ENCODE measurements at regions not wholly inside any gene's neighbourhood (a gene's known extent, or its start where the extent isn't known, plus 50 kb on each side); places are given as distances from the start of the nearest gene placed in this dataset.

- DNase-seq (ENCODE audit: low read depth) = no peak
Measured at GRCh38 chr21:43364261-43364510, 62.7 kb downstream of the SIK1 start.

DNA sequence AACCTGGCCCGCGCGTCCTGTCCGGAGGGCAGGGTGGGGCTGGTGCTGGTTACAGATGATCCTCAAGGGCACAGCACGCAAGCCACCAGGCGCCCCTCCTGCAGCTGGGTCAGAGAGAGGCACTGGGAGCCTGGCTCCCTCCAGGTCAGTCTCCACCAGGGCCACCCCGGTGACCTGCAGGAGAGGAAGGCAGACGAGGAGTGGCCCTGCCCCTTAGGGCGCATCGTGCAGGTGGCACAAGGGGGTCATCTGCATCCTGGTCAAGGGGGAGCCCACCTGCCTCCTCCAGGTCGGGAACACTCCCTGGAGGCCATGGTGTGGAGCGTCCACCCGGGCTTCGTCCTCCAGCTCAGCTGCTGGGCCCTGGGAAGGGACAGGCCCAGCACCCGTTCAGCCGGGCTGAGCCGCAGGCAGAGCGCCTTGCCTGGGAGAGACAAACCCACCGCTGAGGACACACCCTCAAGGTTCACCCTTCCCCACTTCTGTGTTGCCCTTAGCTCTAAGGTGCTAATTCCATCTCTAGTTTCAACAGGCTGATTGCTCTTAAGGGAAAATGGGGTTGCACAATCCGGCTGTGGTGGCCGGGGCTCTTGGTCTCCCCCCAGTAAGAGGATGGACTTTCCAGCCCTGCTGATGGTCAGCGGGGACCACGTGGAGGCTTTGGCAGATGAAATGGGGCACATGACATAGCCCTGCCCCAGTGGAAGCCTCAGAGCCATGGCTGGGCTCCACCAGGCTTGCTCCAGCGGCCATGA, 63.2 kb downstream of the SIK1 start:
- DNase-seq (ENCODE audit: low read depth) = no peak

DNA sequence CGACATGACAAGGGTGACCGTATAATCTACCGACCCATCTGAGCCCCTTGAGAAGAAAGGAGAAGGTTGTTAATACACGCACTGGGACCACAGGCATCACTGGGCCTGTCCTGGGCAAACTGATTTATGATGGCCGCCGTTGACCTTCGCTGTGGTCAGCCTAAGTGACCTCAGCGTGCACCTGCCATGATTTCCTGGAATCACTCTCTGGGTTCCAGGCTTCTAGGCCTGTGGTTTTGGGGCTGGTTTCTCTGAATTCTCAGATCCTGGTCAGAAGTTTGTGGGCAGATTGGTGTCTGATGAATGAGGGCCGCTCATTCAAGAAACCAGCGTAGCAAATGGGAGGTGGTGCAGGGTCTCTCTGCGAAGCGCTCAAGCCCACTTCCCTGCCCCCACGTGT, 64.0 kb downstream of the SIK1 start:
- no peak for DNase-seq (ENCODE audit: low read depth)

DNA sequence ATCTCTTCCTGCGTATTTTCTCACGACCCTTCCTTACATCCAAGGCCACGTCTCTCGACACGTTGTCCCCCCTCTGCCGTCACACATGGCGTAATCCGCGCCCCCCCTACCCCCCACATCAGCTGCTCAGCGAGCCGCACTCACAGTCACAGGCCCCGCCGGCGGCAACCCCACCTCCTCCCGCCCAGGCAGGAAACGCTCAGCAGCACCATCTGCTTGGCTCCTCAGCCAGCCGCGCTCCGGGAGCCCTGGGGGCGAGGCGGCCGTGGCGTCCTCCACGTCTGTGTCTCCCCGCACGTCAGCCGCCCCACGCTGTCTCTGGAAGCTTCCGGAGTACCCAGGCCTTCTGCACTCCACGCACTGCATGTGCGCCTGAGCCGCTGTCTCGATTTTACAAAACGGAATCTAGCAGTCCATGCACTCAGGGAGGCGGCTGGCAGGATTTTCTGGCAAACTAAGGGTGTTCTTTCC, 64.6 kb downstream of the SIK1 start:
- peak; percentile 66 for DNase-seq (ENCODE audit: low read depth)

GRCh38 chr21:43361493-43362296, 65.2 kb downstream of the SIK1 start:
- peak; percentile 16 for DNase-seq (ENCODE audit: low read depth)

GRCh38 chr21:43361127-43361492, 65.8 kb downstream of the SIK1 start:
- DNase-seq (ENCODE audit: low read depth) = no peak

DNA sequence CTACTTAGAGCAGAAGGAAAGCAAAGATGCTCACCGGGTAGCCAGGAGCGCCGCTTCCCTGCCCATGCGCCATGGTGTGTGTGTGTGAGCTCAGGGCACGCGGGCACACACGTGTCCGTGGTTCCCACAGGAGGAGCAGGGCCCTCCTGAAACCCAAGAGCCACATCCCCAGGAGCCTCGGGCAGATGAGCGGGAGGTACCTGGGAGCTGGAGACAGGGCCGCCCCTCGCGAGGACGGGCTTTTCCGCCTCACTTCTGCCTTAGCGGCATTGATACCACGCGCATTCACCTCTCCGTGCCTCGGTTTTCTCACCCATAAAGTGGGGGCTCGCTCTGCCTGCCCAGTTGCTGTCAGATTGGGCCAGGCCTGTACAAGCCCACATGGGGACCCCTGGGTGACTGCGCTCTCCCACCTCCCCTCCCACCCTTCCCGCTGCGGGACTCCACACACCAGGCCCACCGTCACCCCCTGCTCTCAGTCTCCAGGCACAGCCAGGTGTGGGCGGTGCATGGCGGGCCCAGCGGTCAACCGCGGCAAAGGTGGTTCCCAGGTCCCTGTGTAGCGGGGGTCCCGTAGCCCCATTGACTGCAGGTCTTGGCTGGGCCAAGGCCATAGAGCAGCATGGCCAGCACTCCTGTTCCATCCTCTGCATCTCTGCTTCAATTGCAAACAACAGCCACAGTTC, 66.3 kb downstream of the SIK1 start:
- DNase-seq (ENCODE audit: low read depth) = no peak

DNA sequence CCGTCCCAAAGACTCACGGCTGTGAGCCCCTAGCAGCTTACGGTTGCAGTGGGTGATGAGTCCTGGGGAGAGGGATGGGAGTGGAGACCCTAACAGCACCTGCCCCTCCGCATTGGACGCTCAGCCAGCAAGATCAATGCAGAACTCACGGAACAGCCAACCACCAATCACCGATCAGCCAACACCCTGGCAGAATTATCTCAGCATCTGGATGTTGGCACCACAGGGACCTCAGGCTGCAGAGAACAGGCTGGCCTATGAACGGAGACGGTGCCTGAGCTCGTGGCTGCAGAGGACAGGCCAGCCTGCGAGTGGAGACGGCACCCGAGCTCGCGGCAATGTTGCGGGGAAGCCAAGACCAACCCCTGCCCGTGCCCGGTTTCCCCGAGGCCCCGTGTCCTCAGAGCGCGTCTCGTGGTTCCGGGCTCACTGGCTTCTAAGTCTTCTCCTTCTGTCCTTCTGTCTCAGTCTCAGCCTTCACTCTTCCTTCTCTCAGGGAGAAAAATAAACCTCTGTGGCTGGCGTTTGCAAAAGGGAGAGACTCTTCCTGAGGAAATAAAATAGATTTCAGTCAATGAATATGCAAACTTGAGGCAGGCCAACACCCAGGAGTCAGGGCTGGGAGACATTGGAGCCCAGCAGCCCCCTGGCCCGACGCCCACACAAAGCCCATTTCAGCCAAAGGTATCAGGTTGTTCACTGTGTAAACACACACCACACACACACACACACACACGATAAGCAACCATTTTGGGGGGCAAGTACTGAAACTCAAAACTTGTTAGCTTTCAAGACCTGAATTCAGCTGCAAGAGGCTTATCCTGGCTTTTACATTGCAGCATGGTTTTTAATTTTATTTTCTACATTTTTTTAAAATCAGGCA, 67.8 kb downstream of the SIK1 start:
- DNase-seq (ENCODE audit: low read depth) = no peak

- no peak for DNase-seq (ENCODE audit: low read depth)
Measured at GRCh38 chr21:43357715-43358430, 69.1 kb downstream of the SIK1 start.

DNA sequence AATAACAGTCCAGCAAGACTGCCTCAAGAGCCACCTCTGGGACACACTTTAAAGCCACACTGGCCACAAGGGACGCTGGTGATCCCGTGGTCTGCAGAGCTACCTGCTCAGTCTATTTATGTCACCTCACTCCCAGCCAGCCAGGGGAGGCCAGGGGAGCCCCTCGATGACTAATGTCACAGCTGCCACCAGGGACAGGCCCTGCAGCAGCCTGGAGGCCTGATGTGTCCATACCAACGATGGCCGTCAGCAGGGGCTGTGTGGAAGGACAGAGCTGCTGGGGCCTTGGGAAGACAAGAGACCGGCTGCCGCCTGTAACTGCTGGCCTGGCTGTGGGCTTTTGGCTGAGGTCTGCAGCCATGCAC, 71.0 kb downstream of the SIK1 start:
- DNase-seq (ENCODE audit: low read depth) = no peak

GRCh38 chr21:43355266-43355924, 71.5 kb downstream of the SIK1 start:
- DNase-seq (ENCODE audit: low read depth) = no peak

DNA sequence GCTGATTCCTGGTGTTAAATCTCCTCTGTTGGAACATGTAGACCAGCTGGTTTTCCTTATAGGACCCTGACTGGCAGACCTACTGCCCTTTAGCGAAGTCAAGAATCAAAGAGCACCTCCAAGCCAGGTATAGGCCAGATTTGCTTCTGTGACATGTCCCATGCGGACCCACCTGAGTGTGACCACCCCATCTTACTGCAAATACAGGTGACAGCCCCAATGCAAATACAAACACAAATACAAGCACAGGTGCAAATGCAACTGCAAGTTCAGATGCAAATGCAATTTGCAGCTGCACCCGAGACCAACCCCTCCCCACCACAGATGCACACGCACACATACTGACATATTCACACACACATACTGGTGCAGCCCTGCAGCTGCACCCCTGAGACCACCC, 72.3 kb downstream of the SIK1 start:
- DNase-seq (ENCODE audit: low read depth) = no peak

- DNase-seq (ENCODE audit: low read depth) = no peak
Measured at GRCh38 chr21:43354026-43354420, 72.9 kb downstream of the SIK1 start.

DNA sequence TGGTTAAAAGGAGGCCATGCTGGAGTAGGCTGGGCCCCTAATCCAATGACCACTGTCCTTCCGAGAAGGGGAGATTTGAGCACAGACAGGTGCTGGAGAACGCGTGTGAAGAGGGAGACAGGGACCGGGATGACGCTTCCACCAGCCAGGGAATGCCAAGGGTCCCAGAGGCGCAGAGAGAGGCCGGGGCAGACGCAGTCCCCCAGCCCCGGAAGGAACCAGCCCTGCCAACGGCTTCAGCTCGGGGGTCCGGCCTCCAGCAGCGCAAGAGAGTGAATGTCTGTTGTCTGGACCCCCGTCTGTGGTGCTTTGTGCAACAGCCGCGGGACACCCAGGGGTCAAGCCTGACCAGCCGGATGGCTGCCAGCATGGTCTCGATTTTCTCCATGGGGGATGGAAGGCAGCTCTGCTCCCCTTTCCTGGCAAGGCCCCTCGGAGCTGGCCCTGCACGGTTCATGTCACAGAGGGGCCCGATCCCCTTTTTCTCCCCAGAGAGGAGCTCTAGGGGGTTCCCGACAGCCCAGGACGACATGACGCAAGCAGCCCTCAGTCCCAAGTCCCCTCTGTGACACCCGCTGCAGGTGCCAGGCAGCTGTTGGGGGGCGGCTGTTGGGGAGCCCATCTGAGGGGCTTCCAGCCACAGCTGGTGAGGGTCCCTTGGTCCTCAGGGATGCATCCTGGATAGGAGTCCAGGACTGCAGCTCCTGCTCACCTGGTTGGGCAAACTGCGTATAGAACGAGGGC, 73.5 kb downstream of the SIK1 start:
- no peak for DNase-seq (ENCODE audit: low read depth)

- DNase-seq (ENCODE audit: low read depth) = no peak
Measured at GRCh38 chr21:43352568-43353281, 74.2 kb downstream of the SIK1 start.

GRCh38 chr21:43352154-43352537, 74.8 kb downstream of the SIK1 start:
- no peak for DNase-seq (ENCODE audit: low read depth)

DNA sequence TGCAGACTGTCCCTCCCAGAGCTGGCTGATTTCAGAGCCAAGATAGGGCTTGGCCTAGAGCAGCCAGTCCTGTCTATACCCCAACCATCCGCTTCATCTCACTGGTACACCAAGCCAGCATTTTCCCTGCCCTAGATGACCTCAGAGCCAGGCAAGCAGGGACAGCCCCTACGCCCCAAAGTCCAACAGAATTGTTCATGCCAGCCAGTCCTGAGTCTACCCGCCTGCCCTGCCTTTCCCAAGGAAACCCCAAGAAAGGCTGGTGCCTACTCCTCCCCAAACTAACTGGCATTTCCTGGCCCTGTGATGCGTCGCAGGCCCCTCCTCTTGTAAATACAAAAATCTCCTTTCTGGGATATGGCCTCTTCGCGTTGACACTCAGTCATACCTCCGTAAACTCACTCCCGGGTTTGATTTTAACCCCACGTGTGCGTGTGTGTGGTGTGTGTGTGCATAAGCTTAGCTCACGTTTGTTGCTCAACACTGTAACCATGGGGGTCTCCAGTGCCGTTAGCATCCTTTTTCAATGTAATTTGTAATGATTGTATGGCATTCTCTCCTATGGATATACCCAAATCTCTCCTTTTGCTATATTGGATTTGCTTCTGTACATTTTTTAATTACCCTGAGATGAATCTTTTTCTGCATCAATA, 75.3 kb downstream of the SIK1 start:
- no peak for DNase-seq (ENCODE audit: low read depth)

DNA sequence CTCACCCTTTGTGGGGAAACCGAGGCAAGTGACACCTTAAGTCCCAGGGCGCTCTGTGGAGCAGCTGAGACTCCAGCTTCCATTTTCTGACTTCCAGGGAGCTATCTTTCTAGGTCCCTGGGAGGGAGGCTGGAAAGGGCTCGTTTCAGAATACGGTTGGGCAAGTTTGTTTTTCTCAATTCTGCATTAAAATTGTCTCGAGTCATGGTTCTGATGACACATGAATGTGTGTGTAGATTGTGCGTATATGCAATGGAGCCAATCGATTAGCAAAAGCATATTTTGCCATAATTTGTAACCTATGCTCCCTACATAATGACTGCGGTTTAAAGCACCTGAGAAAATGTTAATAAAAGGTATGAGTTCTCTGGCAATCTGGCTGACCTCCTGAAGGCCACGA, 77.3 kb downstream of the SIK1 start:
- no peak for DNase-seq (ENCODE audit: low read depth)

DNA sequence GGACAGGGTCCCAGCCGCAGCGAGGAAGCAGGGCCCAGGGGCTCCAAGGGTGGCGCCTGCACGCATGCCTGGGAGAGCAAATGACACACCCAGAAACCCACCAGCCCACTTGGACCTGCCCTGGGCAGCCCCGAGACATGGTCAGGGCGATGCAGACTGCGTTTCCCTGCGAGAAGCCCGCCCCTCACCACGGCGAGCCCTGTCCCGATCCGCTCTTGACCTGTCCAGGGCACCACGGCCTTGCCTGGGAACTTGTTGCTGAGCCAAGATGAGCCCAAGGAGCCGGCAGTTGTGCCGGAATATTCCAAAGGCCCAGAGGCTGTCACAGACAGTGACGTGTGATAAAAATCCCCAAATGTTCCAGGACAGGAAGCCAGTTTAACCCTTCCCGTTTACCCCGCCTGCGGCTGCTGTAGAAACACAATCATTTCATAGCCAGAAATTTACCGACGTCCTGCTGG, 78.1 kb downstream of the SIK1 start:
- DNase-seq (ENCODE audit: low read depth) = no peak
